ENCODE measurements at regions not wholly inside any gene's neighbourhood (a gene's known extent, or its start where the extent isn't known, plus 50 kb on each side); places are given as distances from the start of the nearest gene placed in this dataset.

- no peaks in the 10 kb centered on the region for H3K9me3 Mint-ChIP-seq
- peaks cover 0 to 4% of the 10 kb centered on the region in 2 donors for H3K36me3 Mint-ChIP-seq
- H3K27me3 Mint-ChIP-seq, result peaks cover 4 to 23% (median 19%) of the 10 kb centered on the region in 3 donors
- DNase-seq, result no peak
- no peak for ATAC-seq (ENCODE audit: low read depth in 2 of 2)
- no peaks in the 10 kb centered on the region for H3K4me1 Mint-ChIP-seq
- H3K27ac Mint-ChIP-seq, result peak overlapping the region in 1 of 6 donors; percentile 0
- H3K4me3 Mint-ChIP-seq, result no peak overlapping the region
Observed at GRCh38 chr2:217638533-217638932, 364.3 kb downstream of the TNS1 start.

GRCh38 chr2:217638031-217638430 lies 364.8 kb downstream of the TNS1 start:
- no peak overlapping the region for H3K27ac Mint-ChIP-seq
- ATAC-seq (ENCODE audit: low read depth in 2 of 2), result no peak
- no peak for DNase-seq
- no peaks in the 10 kb centered on the region for H3K4me1 Mint-ChIP-seq
- no peak overlapping the region for H3K4me3 Mint-ChIP-seq
- H3K9me3 Mint-ChIP-seq, result no peaks in the 10 kb centered on the region
- H3K27me3 Mint-ChIP-seq, result peaks cover 4 to 28% (median 24%) of the 10 kb centered on the region in 3 donors
- peaks cover 0 to 4% of the 10 kb centered on the region in 2 donors for H3K36me3 Mint-ChIP-seq

GRCh38 chr2:217636991-217637561 lies 365.7 kb downstream of the TNS1 start:
- no peaks in the 10 kb centered on the region for H3K9me3 Mint-ChIP-seq
- no peaks in the 10 kb centered on the region for H3K4me1 Mint-ChIP-seq
- no peak overlapping the region for H3K4me3 Mint-ChIP-seq
- H3K36me3 Mint-ChIP-seq, result peaks cover 0 to 4% of the 10 kb centered on the region in 2 donors
- H3K27ac Mint-ChIP-seq, result no peak overlapping the region
- no peak for ATAC-seq (ENCODE audit: low read depth in 2 of 2)
- H3K27me3 Mint-ChIP-seq, result peaks cover 4 to 28% (median 25%) of the 10 kb centered on the region in 3 donors
- no peak for DNase-seq

- H3K4me1 Mint-ChIP-seq, result no peaks in the 10 kb centered on the region
- H3K27me3 Mint-ChIP-seq, result peaks cover 4 to 28% (median 25%) of the 10 kb centered on the region in 3 donors
- DNase-seq (no peak), ATAC-seq (ENCODE audit: low read depth in 2 of 2) (no peak)
- peaks cover 0 to 4% of the 10 kb centered on the region in 2 donors for H3K36me3 Mint-ChIP-seq
- H3K27ac Mint-ChIP-seq, result no peak overlapping the region
- H3K4me3 Mint-ChIP-seq, result no peak overlapping the region
- no peaks in the 10 kb centered on the region for H3K9me3 Mint-ChIP-seq
Observed at GRCh38 chr2:217636578-217636977, 366.2 kb downstream of the TNS1 start.

GRCh38 chr2:217634871-217635270 lies 367.9 kb downstream of the TNS1 start:
- no peaks in the 10 kb centered on the region for H3K9me3 Mint-ChIP-seq
- no peaks in the 10 kb centered on the region for H3K4me1 Mint-ChIP-seq
- no peak overlapping the region for H3K4me3 Mint-ChIP-seq

GRCh38 chr2:217632043-217632442 lies 370.8 kb downstream of the TNS1 start:
- peaks cover 0 to 4% of the 10 kb centered on the region in 2 donors for H3K36me3 Mint-ChIP-seq
- ATAC-seq (ENCODE audit: low read depth in 2 of 2) (no peak), DNase-seq (no peak)
- no peaks in the 10 kb centered on the region for H3K9me3 Mint-ChIP-seq
- H3K4me3 Mint-ChIP-seq, result no peak overlapping the region
- peaks cover 4 to 37% (median 30%) of the 10 kb centered on the region in 3 donors for H3K27me3 Mint-ChIP-seq
- no peaks in the 10 kb centered on the region for H3K4me1 Mint-ChIP-seq
- H3K27ac Mint-ChIP-seq, result no peak overlapping the region

More at GRCh38 chr2:217634871-217635270, 367.9 kb downstream of the TNS1 start:
- Mint-ChIP-seq H3K36me3 (peaks cover 0 to 4% of the 10 kb centered on the region in 2 donors), H3K27me3 (peaks cover 4 to 39% (median 30%) of the 10 kb centered on the region in 3 donors), H3K27ac (no peak overlapping the region)
- DNase-seq (no peak), ATAC-seq (ENCODE audit: low read depth in 2 of 2) (no peak)

GRCh38 chr2:217631115-217631514 lies 371.7 kb downstream of the TNS1 start:
- DNase-seq, result no peak
- Mint-ChIP-seq H3K4me1 (no peaks in the 10 kb centered on the region), H3K27me3 (peaks cover 4 to 30% (median 29%) of the 10 kb centered on the region in 3 donors), H3K36me3 (peaks cover 0 to 4% of the 10 kb centered on the region in 2 donors), H3K9me3 (no peaks in the 10 kb centered on the region), H3K4me3 (no peak overlapping the region), H3K27ac (no peak overlapping the region)
- no peak for ATAC-seq (ENCODE audit: low read depth in 2 of 2)

- Mint-ChIP-seq H3K4me3 (no peak overlapping the region), H3K27me3 (peaks cover 4 to 32% (median 31%) of the 10 kb centered on the region in 3 donors), H3K9me3 (peaks cover 0 to 4% (median 0%) of the 10 kb centered on the region in 7 donors), H3K36me3 (no peaks in the 10 kb centered on the region), H3K27ac (no peak overlapping the region), H3K4me1 (no peaks in the 10 kb centered on the region)
- ATAC-seq (ENCODE audit: low read depth in 2 of 2) (no peak), DNase-seq (no peak)
Observed at GRCh38 chr2:217629347-217629746, 373.4 kb downstream of the TNS1 start.

- DNase-seq (no peak), ATAC-seq (ENCODE audit: low read depth in 2 of 2) (no peak)
- Mint-ChIP-seq H3K4me1 (no peaks in the 10 kb centered on the region), H3K27ac (no peak overlapping the region), H3K9me3 (peaks cover 0 to 4% (median 0%) of the 10 kb centered on the region in 7 donors), H3K36me3 (no peaks in the 10 kb centered on the region), H3K4me3 (no peak overlapping the region), H3K27me3 (peaks cover 5 to 21% (median 21%) of the 10 kb centered on the region in 3 donors)
Observed at GRCh38 chr2:217628061-217628460, 374.7 kb downstream of the TNS1 start.

- ATAC-seq (ENCODE audit: low read depth in 2 of 2) (no peak), DNase-seq (no peak)
- H3K4me1 Mint-ChIP-seq, result no peaks in the 10 kb centered on the region
- peaks cover 7 to 24% (median 20%) of the 10 kb centered on the region in 3 donors for H3K27me3 Mint-ChIP-seq
- no peak overlapping the region for H3K4me3 Mint-ChIP-seq
- no peaks in the 10 kb centered on the region for H3K36me3 Mint-ChIP-seq
- no peak overlapping the region for H3K27ac Mint-ChIP-seq
- peaks cover 0 to 4% (median 0%) of the 10 kb centered on the region in 7 donors for H3K9me3 Mint-ChIP-seq
Observed at GRCh38 chr2:217626926-217627325, 375.9 kb downstream of the TNS1 start.

GRCh38 chr2:217625557-217626169 lies 377.1 kb downstream of the TNS1 start:
- peaks cover 0 to 4% (median 0%) of the 10 kb centered on the region in 7 donors for H3K9me3 Mint-ChIP-seq

GRCh38 chr2:217623281-217623912 lies 379.4 kb downstream of the TNS1 start:
- no peaks in the 10 kb centered on the region for H3K4me1 Mint-ChIP-seq
- H3K27me3 Mint-ChIP-seq, result peaks cover 7 to 15% (median 14%) of the 10 kb centered on the region in 3 donors
- H3K27ac Mint-ChIP-seq, result no peak overlapping the region
- peaks cover 0 to 4% (median 0%) of the 10 kb centered on the region in 7 donors for H3K9me3 Mint-ChIP-seq
- DNase-seq (no peak), ATAC-seq (ENCODE audit: low read depth in 2 of 2) (no peak)
- no peaks in the 10 kb centered on the region for H3K36me3 Mint-ChIP-seq
- no peak overlapping the region for H3K4me3 Mint-ChIP-seq

More at GRCh38 chr2:217625557-217626169, 377.1 kb downstream of the TNS1 start:
- no peak overlapping the region for H3K27ac Mint-ChIP-seq
- no peak overlapping the region for H3K4me3 Mint-ChIP-seq
- no peaks in the 10 kb centered on the region for H3K36me3 Mint-ChIP-seq
- H3K4me1 Mint-ChIP-seq, result no peaks in the 10 kb centered on the region
- ATAC-seq (ENCODE audit: low read depth in 2 of 2), result no peak
- DNase-seq, result no peak
- H3K27me3 Mint-ChIP-seq, result peaks cover 7 to 17% (median 14%) of the 10 kb centered on the region in 3 donors

- ATAC-seq (ENCODE audit: low read depth in 2 of 2) (no peak), DNase-seq (no peak)
Observed at GRCh38 chr2:217622205-217623060, 380.4 kb downstream of the TNS1 start.

More at GRCh38 chr2:217622205-217623060, 380.4 kb downstream of the TNS1 start:
- Mint-ChIP-seq H3K36me3 (no peaks in the 10 kb centered on the region), H3K27me3 (peaks cover 7 to 15% (median 14%) of the 10 kb centered on the region in 3 donors), H3K27ac (no peak overlapping the region), H3K4me1 (no peaks in the 10 kb centered on the region), H3K9me3 (peaks cover 0 to 4% (median 0%) of the 10 kb centered on the region in 7 donors), H3K4me3 (no peak overlapping the region)
